HEK293 (cell line): ENCODE measurements at regions not wholly inside any gene's neighbourhood (a gene's known extent, or its start where the extent isn't known, plus 50 kb on each side); places are given as distances from the start of the nearest gene placed in this dataset.

ENCODE experiments used
- CTCF ChIA-PET: fragments of 350-600 bp; formaldehyde crosslinking; extraction: SDS; loops from one replicate; lab custom pipeline; 2021; ENCODE audit warnings: antibody characterized with exemption; lab: Yijun Ruan, JAX
- POLR2A ChIA-PET: fragments of 300-600 bp; formaldehyde crosslinking; extraction: SDS; loops from one replicate; lab custom pipeline; 2020; ENCODE audit warnings: antibody characterized with exemption, inconsistent platforms; lab: Yijun Ruan, JAX
- H3K27ac ChIP-seq: fragments of 200-500 bp; sonication (Bioruptor generic); 2 replicates; pipeline ENCODE4 v1.5.1; 2014; ENCODE audit warnings: low read depth, low read length, control low read depth, inconsistent platforms; ENCODE audit errors: extremely low read depth
- H3K36me3 ChIP-seq, 2 experiments: fragments of 200-500 bp in 1 of 2; sonication (Bioruptor generic) in 1 of 2; 1 replicate in 1 of 2; 2 replicates in 1 of 2; pipeline ENCODE4 v1.5.1; 2014 to 2017; ENCODE audit warnings: inconsistent platforms in 2 of 2, low read length in 2 of 2; ENCODE audit not compliant: control insufficient read depth in 2 of 2, insufficient read depth in 1 of 2
- H3K4me1 ChIP-seq: fragments of 200-500 bp; sonication (Bioruptor generic); 2 replicates; pipeline ENCODE4 v1.5.1; 2014; ENCODE audit warnings: mild to moderate bottlenecking, low read length, inconsistent platforms; ENCODE audit not compliant: control insufficient read depth, insufficient read depth
- H3K4me3 ChIP-seq: 2 replicates; pipeline ENCODE4 v1.5.1; 2011; ENCODE audit warnings: low read depth, mild to moderate bottlenecking, control low read depth, low read length, moderate library complexity
- H3K9me3 ChIP-seq: fragments of 200-500 bp; sonication (Bioruptor generic); 2 replicates; pipeline ENCODE4 v1.5.1; 2014; ENCODE audit warnings: low read depth, low read length, inconsistent platforms; ENCODE audit not compliant: control insufficient read depth, insufficient read depth
- HOXA7 ChIP-seq: sonication (generic); formaldehyde crosslinking; IDR thresholded peaks from 2 replicates; pipeline ENCODE4 v1.8.1; 2022; ENCODE audit warnings: missing genetic modification reagents, borderline replicate concordance
- HOXC10 ChIP-seq: sonication (generic); formaldehyde crosslinking; IDR thresholded peaks from 2 replicates; pipeline ENCODE4 v1.8.1; 2023; ENCODE audit warnings: mild to moderate bottlenecking, missing genetic modification reagents
- KLF10 ChIP-seq: fragments of 450-650 bp; IDR thresholded peaks from 2 replicates; pipeline ENCODE4 v1.5.1; 2018; ENCODE audit warnings: missing biosample characterization, mild to moderate bottlenecking, missing genetic modification characterization
- SCRT1 ChIP-seq: fragments of 450-650 bp; formaldehyde crosslinking; IDR thresholded peaks from 2 replicates; pipeline ENCODE4 v1.5.1; 2016; ENCODE audit warnings: missing biosample characterization, missing genetic modification characterization, borderline replicate concordance
- ZBTB1 ChIP-seq: fragments of 450-650 bp; formaldehyde crosslinking; IDR thresholded peaks from 2 replicates; pipeline ENCODE4 v1.5.1; 2016; ENCODE audit warnings: missing biosample characterization, missing genetic modification characterization
- ZNF121 ChIP-seq: fragments of 450-650 bp; formaldehyde crosslinking; IDR thresholded peaks from 2 replicates; pipeline ENCODE4 v1.5.1; 2016; ENCODE audit warnings: missing biosample characterization, missing genetic modification characterization
- ZNF146 ChIP-seq: fragments of 450-650 bp; formaldehyde crosslinking; IDR thresholded peaks from 2 replicates; pipeline ENCODE4 v1.5.1; 2016; ENCODE audit warnings: missing biosample characterization, missing genetic modification characterization
- ZNF148 ChIP-seq: fragments of 450-650 bp; formaldehyde crosslinking; IDR thresholded peaks from 2 replicates; pipeline ENCODE4 v1.5.0; 2017; ENCODE audit warnings: missing biosample characterization, missing genetic modification characterization, borderline replicate concordance
- ZNF23 ChIP-seq: fragments of 450-650 bp; formaldehyde crosslinking; IDR thresholded peaks from 2 replicates; pipeline ENCODE4 v1.5.1; 2016; ENCODE audit warnings: missing biosample characterization, missing genetic modification characterization, borderline replicate concordance
- ZNF24 ChIP-seq: fragments of 450-650 bp; formaldehyde crosslinking; IDR thresholded peaks from 2 replicates; pipeline ENCODE4 v1.5.1; 2016; ENCODE audit warnings: missing biosample characterization, missing genetic modification characterization
- ZNF311 ChIP-seq: fragments of 450-650 bp; formaldehyde crosslinking; IDR thresholded peaks from 2 replicates; pipeline ENCODE4 v1.5.1; 2017; ENCODE audit warnings: missing biosample characterization, missing genetic modification characterization, borderline replicate concordance
- ZNF747 ChIP-seq: fragments of 450-650 bp; formaldehyde crosslinking; IDR thresholded peaks from 2 replicates; pipeline ENCODE4 v1.5.1; 2016; ENCODE audit warnings: missing biosample characterization, missing genetic modification characterization
- ZSCAN30 ChIP-seq: fragments of 450-650 bp; IDR thresholded peaks from 2 replicates; pipeline ENCODE4 v1.5.1; 2018; ENCODE audit warnings: missing biosample characterization, mild to moderate bottlenecking, missing genetic modification characterization, moderate library complexity
- ZXDB ChIP-seq: fragments of 450-650 bp; formaldehyde crosslinking; IDR thresholded peaks from 2 replicates; pipeline ENCODE4 v1.5.1; 2016; ENCODE audit warnings: missing biosample characterization, missing genetic modification characterization
- TF ChIP-seq, protein P1 (sequence below): fragments of 450-650 bp; formaldehyde crosslinking; optimal IDR thresholded peaks from 2 replicates; pipeline ENCODE3; 2016; ENCODE audit warnings: missing biosample characterization, mild to moderate bottlenecking, missing genetic modification characterization
- TF ChIP-seq, protein P2 (sequence below): fragments of 450-650 bp; formaldehyde crosslinking; IDR thresholded peaks from 2 replicates; pipeline ENCODE4 v1.5.1; 2016; ENCODE audit warnings: missing biosample characterization, missing genetic modification characterization

DNA sequence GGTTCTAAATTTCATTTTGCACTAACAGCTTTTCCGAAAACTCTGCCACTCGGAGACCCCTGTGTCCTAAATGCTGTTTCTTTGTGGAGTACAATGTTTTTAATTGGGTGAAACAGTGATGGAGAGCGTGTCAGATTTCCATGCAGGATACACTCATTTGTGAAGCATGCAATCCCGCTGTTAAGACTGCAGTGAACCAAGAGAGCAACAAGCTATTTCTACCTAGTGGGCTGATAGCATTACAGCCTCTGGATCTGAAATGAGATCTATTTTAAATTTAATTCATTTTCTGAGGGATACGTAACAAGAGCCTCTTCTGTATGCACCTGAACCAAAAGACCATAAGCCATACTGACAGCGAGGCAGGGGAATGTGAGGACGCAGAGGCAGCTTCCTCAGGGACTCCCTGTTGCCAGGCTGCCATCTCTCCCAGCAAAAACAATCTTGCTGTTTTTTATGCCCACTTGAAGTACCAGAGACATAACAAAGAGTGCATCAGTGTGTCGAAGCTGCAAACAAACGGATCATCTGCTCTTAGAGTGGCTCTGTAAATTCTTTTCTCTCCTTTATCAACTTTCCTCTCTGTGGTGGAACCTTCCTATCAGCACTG, 199.9 kb upstream of the COX10 start (continued):
- no peak for TF ChIP-seq ZNF121
- TF ChIP-seq, protein P1, sequence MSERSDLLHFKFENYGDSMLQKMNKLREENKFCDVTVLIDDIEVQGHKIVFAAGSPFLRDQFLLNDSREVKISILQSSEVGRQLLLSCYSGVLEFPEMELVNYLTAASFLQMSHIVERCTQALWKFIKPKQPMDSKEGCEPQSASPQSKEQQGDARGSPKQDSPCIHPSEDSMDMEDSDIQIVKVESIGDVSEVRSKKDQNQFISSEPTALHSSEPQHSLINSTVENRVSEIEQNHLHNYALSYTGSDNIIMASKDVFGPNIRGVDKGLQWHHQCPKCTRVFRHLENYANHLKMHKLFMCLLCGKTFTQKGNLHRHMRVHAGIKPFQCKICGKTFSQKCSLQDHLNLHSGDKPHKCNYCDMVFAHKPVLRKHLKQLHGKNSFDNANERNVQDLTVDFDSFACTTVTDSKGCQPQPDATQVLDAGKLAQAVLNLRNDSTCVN (tag by site-specific recombination), result no peak

DNA sequence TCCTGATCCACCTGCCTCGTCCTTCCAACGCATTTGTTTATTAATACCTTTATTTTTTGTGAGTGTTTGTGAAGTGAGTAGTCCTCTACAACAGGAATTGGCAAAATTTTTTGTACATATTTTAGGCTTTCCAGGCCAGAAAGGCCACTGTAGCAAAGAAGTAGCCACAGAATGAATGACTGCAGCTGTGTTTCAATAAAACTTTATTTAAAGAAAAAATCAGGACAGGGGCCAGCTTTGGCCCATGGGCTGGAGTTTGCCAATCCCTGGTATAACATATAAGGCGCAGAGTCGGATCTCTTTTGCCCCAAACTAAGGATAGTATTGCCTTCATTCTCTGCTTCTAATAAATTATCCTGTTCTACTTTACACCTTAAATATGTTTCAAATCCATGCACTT, 198.0 kb upstream of the COX10 start:
- H3K4me1 ChIP-seq, result no peaks in the 10 kb centered on the region
- H3K36me3 ChIP-seq, result no peaks in the 10 kb centered on the region
- CTCF ChIA-PET, result interaction anchor here (0.6 kb wide), 1 partner anchor 39 kb away, joined by 5 read pairs; no protein-coding TSS in a partner anchor
- no peak overlapping the region for H3K4me3 ChIP-seq
- H3K27ac ChIP-seq, result no peak overlapping the region
- POLR2A ChIA-PET, result interaction anchor here (0.7 kb wide), 1 partner anchor 246 kb away, joined by 3 read pairs; no protein-coding TSS in a partner anchor
- H3K9me3 ChIP-seq, result no peaks in the 10 kb centered on the region
- TF ChIP-seq ZNF148 (tag by site-specific recombination) (no peak), ZNF24 (no peak), ZBTB1 (tag by site-specific recombination) (no peak), KLF10 (no peak), ZSCAN30 (tag by site-specific recombination) (no peak), HOXA7 (CRISPR knock-in tag) (no peak), HOXC10 (CRISPR knock-in tag) (no peak), ZNF146 (tag by site-specific recombination) (no peak), ZNF23 (tag by site-specific recombination) (no peak), ZNF747 (tag by site-specific recombination) (no peak), ZNF311 (tag by site-specific recombination) (no peak), ZXDB (tag by site-specific recombination) (no peak)
- TF ChIP-seq, protein P2, sequence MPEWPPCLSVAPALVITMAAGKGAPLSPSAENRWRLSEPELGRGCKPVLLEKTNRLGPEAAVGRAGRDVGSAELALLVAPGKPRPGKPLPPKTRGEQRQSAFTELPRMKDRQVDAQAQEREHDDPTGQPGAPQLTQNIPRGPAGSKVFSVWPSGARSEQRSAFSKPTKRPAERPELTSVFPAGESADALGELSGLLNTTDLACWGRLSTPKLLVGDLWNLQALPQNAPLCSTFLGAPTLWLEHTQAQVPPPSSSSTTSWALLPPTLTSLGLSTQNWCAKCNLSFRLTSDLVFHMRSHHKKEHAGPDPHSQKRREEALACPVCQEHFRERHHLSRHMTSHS (tag by site-specific recombination), result no peak
- TF ChIP-seq, all 188 proteins: peak for 0

- TF ChIP-seq ZNF146 (tag by site-specific recombination) (peak; percentile 79), SCRT1 (tag by site-specific recombination) (no peak)
- Histone ChIP-seq H3K36me3 (no peaks in the 10 kb centered on the region), H3K9me3 (no peaks in the 10 kb centered on the region), H3K4me1 (no peaks in the 10 kb centered on the region), H3K27ac (no peak overlapping the region), H3K4me3 (no peak overlapping the region)
- CTCF ChIA-PET, result interaction anchor here (0.7 to 1.2 kb wide), 2 partner anchors 11 to 36 kb away, joined by 3 read pairs; no protein-coding TSS in a partner anchor
- POLR2A ChIA-PET, result no interaction called here
Observed at GRCh38 chr17:13874134-13874533, 195.2 kb upstream of the COX10 start.
